ENCODE measurements at regions not wholly inside any gene's neighbourhood (a gene's known extent, or its start where the extent isn't known, plus 50 kb on each side); places are given as distances from the start of the nearest gene placed in this dataset.
"Not testable (repeated sequence)": the region's sequence is repeated elsewhere in the genome, so short reads cannot be mapped to it uniquely, and the experiment has no call there.

- no peak for DNase-seq
These were observed 216.9 kb upstream of the RXFP2 start for GRCh38 chr13:31522396-31522795.

- DNase-seq: no peak
These were observed 211.2 kb upstream of the RXFP2 start for GRCh38 chr13:31528176-31528575.

- no peak for DNase-seq
These were observed 210.6 kb upstream of the RXFP2 start for GRCh38 chr13:31528758-31529157.

GRCh38 chr13:31530922-31531321, 208.4 kb upstream of the RXFP2 start:
- DNase-seq: no peak

- no peak for DNase-seq
These were observed 202.3 kb upstream of the RXFP2 start for GRCh38 chr13:31537052-31537451.

- DNase-seq: no peak
These were observed 201.0 kb upstream of the RXFP2 start for GRCh38 chr13:31538067-31539042.

GRCh38 chr13:31540281-31540680, 199.0 kb upstream of the RXFP2 start:
- DNase-seq: no peak

- DNase-seq: no peak
These were observed 196.1 kb upstream of the RXFP2 start for GRCh38 chr13:31543190-31543589.

- DNase-seq: no peak
These were observed 193.7 kb upstream of the RXFP2 start for GRCh38 chr13:31545616-31546015.

- no peak for DNase-seq
These were observed 182.9 kb upstream of the RXFP2 start for GRCh38 chr13:31556376-31556775.

- not testable (repeated sequence) for DNase-seq
These were observed 155.1 kb upstream of the RXFP2 start for GRCh38 chr13:31584221-31584620.

- DNase-seq: no peak
These were observed 151.5 kb upstream of the RXFP2 start for GRCh38 chr13:31587698-31588266.

GRCh38 chr13:31588316-31588715, 151.0 kb upstream of the RXFP2 start:
- no peak for DNase-seq

GRCh38 chr13:31588893-31589292, 150.4 kb upstream of the RXFP2 start:
- DNase-seq: no peak

- DNase-seq: no peak
These were observed 147.6 kb upstream of the RXFP2 start for GRCh38 chr13:31591642-31592233.

- DNase-seq: no peak
These were observed 145.3 kb upstream of the RXFP2 start for GRCh38 chr13:31594056-31594455.

- no peak for DNase-seq
These were observed 143.8 kb upstream of the RXFP2 start for GRCh38 chr13:31595563-31595962.

GRCh38 chr13:31598990-31599389, 140.3 kb upstream of the RXFP2 start:
- no peak for DNase-seq

GRCh38 chr13:31605076-31605860, 134.1 kb upstream of the RXFP2 start:
- DNase-seq: no peak

- not testable (repeated sequence) for DNase-seq
These were observed 131.8 kb upstream of the RXFP2 start for GRCh38 chr13:31607531-31607930.

- not testable (repeated sequence) for DNase-seq
These were observed 130.5 kb upstream of the RXFP2 start for GRCh38 chr13:31608780-31609179.

- no peak for DNase-seq
These were observed 128.9 kb upstream of the RXFP2 start for GRCh38 chr13:31610270-31610998.

Measured in activated naive CD4-positive, alpha-beta T cell treated with anti-CD3 and anti-CD28 coated beads, Interleukin-2, amount 50 U/mL, for 16 hours (primary cell).